ENCODE measurements at regions not wholly inside any gene's neighbourhood (a gene's known extent, or its start where the extent isn't known, plus 50 kb on each side); places are given as distances from the start of the nearest gene placed in this dataset.

DNA sequence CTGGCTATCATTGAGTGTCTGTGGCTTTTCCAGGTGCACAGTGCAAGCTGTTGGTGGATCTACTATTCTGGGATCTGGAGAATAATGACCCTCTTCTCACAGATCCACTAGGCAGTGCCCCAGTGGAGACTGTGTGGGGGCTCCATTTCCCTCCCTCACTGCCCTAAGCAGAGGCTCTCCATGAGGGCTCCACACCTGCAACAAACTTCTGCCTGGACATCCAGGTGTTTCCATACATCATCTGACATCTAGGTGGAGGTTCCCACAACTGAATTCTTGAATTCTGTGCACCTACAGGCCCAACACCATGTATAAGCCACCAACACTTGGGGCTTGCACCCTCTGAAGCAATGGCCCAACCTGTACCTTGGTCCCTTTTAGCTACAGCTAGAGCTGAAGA is 775.4 kb upstream of the CDH2 start:
- Histone ChIP-seq H2BK120ac (ENCODE audit: insufficient read depth, low read length, poor library complexity) (no peak overlapping the region), H3K18ac (ENCODE audit: low read length) (no peak overlapping the region), H3K4me2 (ENCODE audit: low read length) (no peak overlapping the region), H3K4me3 (ENCODE audit: low read depth, low read length) (no peak overlapping the region), H3K4me1 (ENCODE audit: control insufficient read depth in 1 of 2, insufficient read depth in 2 of 2, low read length in 2 of 2) (no peaks in the 10 kb centered on the region), H2AK5ac (ENCODE audit: low read length) (no peak overlapping the region), H4K91ac (ENCODE audit: low read depth, low read length) (no peak overlapping the region), H4K12ac (ENCODE audit: low read depth, low read length) (no peak overlapping the region), H2AFZ (ENCODE audit: insufficient read depth, low read length, poor library complexity) (no peak overlapping the region), H3K9me3 (ENCODE audit: insufficient read depth, low read depth, low read length) (peaks cover 6% of the 10 kb centered on the region), H3K14ac (ENCODE audit: low read length) (no peak overlapping the region), H4K8ac (ENCODE audit: low read depth, low read length) (no peak overlapping the region), H2BK5ac (ENCODE audit: low read depth, low read length, poor library complexity) (no peak overlapping the region), H3K36me3 (ENCODE audit: control insufficient read depth in 1 of 2, insufficient read depth in 2 of 2, low read length in 2 of 2) (no peaks in the 10 kb centered on the region), H2BK12ac (ENCODE audit: low read length) (no peak overlapping the region), H3K27me3 (ENCODE audit: insufficient read depth, low read length) (no peaks in the 10 kb centered on the region), H3K79me1 (ENCODE audit: low read length) (no peaks in the 10 kb centered on the region), H3K9ac (ENCODE audit: low read length) (no peak overlapping the region), H3K4ac (ENCODE audit: low read depth, low read length) (no peak overlapping the region), H3K27ac (ENCODE audit: low read depth, low read length) (no peak overlapping the region), H3K79me2 (ENCODE audit: control insufficient read depth, insufficient read depth, low read length, poor library complexity) (no peaks in the 10 kb centered on the region), H3K23ac (ENCODE audit: low read length) (no peak overlapping the region)
- DNase-seq: no peak

DNA sequence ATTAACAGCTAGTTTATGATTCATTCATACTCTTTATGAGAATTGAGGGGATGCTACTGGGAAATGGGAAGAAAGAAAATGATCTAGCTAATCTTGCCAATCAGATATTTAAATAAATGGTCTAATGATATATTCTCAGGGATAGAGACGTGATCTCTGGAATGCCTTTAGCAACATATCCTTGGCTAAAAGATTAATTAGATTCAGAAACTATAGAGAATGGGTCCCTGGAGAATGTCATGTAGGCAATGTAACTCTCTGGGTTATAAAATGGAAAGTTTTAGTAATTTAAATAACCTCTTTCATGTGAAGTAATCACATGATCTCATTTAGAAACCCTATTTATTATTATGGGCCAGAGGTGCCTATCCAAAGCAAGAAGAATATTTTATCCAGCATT is 771.0 kb upstream of the CDH2 start:
- no peaks in the 10 kb centered on the region for H3K36me3 ChIP-seq (ENCODE audit: control insufficient read depth in 1 of 2, insufficient read depth in 2 of 2, low read length in 2 of 2)
- no peak overlapping the region for H3K27ac ChIP-seq (ENCODE audit: low read depth, low read length)
- no peak for DNase-seq
- peaks cover 6% of the 10 kb centered on the region for H3K9me3 ChIP-seq (ENCODE audit: insufficient read depth, low read depth, low read length)
- H2BK5ac ChIP-seq (ENCODE audit: low read depth, low read length, poor library complexity): no peak overlapping the region
- no peak overlapping the region for H3K4me3 ChIP-seq (ENCODE audit: low read depth, low read length)
- no peaks in the 10 kb centered on the region for H3K79me2 ChIP-seq (ENCODE audit: control insufficient read depth, insufficient read depth, low read length, poor library complexity)
- no peaks in the 10 kb centered on the region for H3K79me1 ChIP-seq (ENCODE audit: low read length)
- no CpG with 5 or more reads among the region's 1 CpG for WGBS (ENCODE audit: extremely low coverage, insufficient coverage, insufficient read length)
- no peak overlapping the region for H3K18ac ChIP-seq (ENCODE audit: low read length)
- H3K23ac ChIP-seq (ENCODE audit: low read length): no peak overlapping the region
- no peak overlapping the region for H3K4me2 ChIP-seq (ENCODE audit: low read length)
- H3K4ac ChIP-seq (ENCODE audit: low read depth, low read length): no peak overlapping the region
- H4K91ac ChIP-seq (ENCODE audit: low read depth, low read length): no peak overlapping the region
- H4K8ac ChIP-seq (ENCODE audit: low read depth, low read length): no peak overlapping the region
- no peak overlapping the region for H2BK120ac ChIP-seq (ENCODE audit: insufficient read depth, low read length, poor library complexity)
- H3K14ac ChIP-seq (ENCODE audit: low read length): no peak overlapping the region
- no peak overlapping the region for H2AK5ac ChIP-seq (ENCODE audit: low read length)
- H3K4me1 ChIP-seq (ENCODE audit: control insufficient read depth in 1 of 2, insufficient read depth in 2 of 2, low read length in 2 of 2): no peaks in the 10 kb centered on the region
- H3K27me3 ChIP-seq (ENCODE audit: insufficient read depth, low read length): no peaks in the 10 kb centered on the region
- H2BK12ac ChIP-seq (ENCODE audit: low read length): no peak overlapping the region
- H4K12ac ChIP-seq (ENCODE audit: low read depth, low read length): no peak overlapping the region
- no peak overlapping the region for H2AFZ ChIP-seq (ENCODE audit: insufficient read depth, low read length, poor library complexity)
- no peak overlapping the region for H3K9ac ChIP-seq (ENCODE audit: low read length)

DNA sequence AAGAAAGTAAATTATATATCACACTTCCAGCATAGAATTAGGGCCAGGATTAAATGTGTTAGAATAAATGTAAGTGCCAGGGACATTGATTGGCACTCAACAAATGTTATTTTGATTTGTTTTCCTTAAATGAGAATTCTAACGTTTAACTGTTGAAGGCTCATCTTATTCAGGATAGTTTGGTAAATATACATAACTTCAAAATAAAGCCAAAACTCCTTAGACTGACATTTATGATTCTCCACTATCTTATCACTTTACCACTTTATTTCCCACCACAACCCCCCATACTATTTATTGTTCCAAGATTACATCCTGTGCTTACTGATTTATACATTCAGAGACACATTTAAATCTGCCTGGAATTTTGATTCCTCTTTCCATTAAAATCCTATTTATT is 769.5 kb upstream of the CDH2 start:
- Histone ChIP-seq H3K27ac (ENCODE audit: low read depth, low read length) (no peak overlapping the region), H3K9me3 (ENCODE audit: insufficient read depth, low read depth, low read length) (no peaks in the 10 kb centered on the region), H3K4ac (ENCODE audit: low read depth, low read length) (no peak overlapping the region), H2BK120ac (ENCODE audit: insufficient read depth, low read length, poor library complexity) (no peak overlapping the region), H3K79me1 (ENCODE audit: low read length) (no peaks in the 10 kb centered on the region), H3K18ac (ENCODE audit: low read length) (no peak overlapping the region), H4K8ac (ENCODE audit: low read depth, low read length) (no peak overlapping the region), H3K9ac (ENCODE audit: low read length) (no peak overlapping the region), H3K27me3 (ENCODE audit: insufficient read depth, low read length) (no peaks in the 10 kb centered on the region), H4K91ac (ENCODE audit: low read depth, low read length) (no peak overlapping the region), H3K14ac (ENCODE audit: low read length) (no peak overlapping the region), H2BK5ac (ENCODE audit: low read depth, low read length, poor library complexity) (no peak overlapping the region), H3K23ac (ENCODE audit: low read length) (no peak overlapping the region), H3K4me1 (ENCODE audit: control insufficient read depth in 1 of 2, insufficient read depth in 2 of 2, low read length in 2 of 2) (no peaks in the 10 kb centered on the region), H2AK5ac (ENCODE audit: low read length) (no peak overlapping the region), H2AFZ (ENCODE audit: insufficient read depth, low read length, poor library complexity) (no peak overlapping the region), H3K36me3 (ENCODE audit: control insufficient read depth in 1 of 2, insufficient read depth in 2 of 2, low read length in 2 of 2) (no peaks in the 10 kb centered on the region), H4K12ac (ENCODE audit: low read depth, low read length) (no peak overlapping the region), H3K4me3 (ENCODE audit: low read depth, low read length) (no peak overlapping the region), H3K79me2 (ENCODE audit: control insufficient read depth, insufficient read depth, low read length, poor library complexity) (no peaks in the 10 kb centered on the region), H2BK12ac (ENCODE audit: low read length) (no peak overlapping the region), H3K4me2 (ENCODE audit: low read length) (no peak overlapping the region)
- no peak for DNase-seq
- no CpG with 5 or more reads among the region's 1 CpG for WGBS (ENCODE audit: extremely low coverage, insufficient coverage, insufficient read length)

DNA sequence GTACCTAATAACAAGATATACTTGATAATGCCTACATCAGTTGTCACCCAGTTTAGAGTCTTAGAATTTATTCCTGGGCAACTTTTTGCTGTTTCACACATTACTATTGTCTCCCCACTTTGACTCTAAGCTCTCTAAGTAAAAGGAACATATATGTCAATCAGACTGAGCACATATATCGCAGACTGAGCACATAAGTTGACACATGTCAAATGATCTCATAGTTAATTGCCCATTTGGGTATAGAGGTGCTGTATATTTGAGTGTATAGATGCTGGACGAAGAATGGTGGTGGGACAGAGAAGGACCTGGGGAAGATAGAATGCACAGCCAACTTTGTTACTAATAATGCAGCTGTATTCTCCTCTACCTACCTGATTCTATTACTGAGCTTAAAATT is 746.0 kb upstream of the CDH2 start:
- no peak overlapping the region for H3K14ac ChIP-seq (ENCODE audit: low read length)
- no peak overlapping the region for H2BK120ac ChIP-seq (ENCODE audit: insufficient read depth, low read length, poor library complexity)
- no peak overlapping the region for H3K4me2 ChIP-seq (ENCODE audit: low read length)
- H3K4me1 ChIP-seq (ENCODE audit: control insufficient read depth in 1 of 2, insufficient read depth in 2 of 2, low read length in 2 of 2): no peaks in the 10 kb centered on the region
- H3K4me3 ChIP-seq (ENCODE audit: low read depth, low read length): no peak overlapping the region
- H2BK5ac ChIP-seq (ENCODE audit: low read depth, low read length, poor library complexity): no peak overlapping the region
- H4K8ac ChIP-seq (ENCODE audit: low read depth, low read length): no peak overlapping the region
- no peaks in the 10 kb centered on the region for H3K27me3 ChIP-seq (ENCODE audit: insufficient read depth, low read length)
- DNase-seq: no peak
- no peaks in the 10 kb centered on the region for H3K79me1 ChIP-seq (ENCODE audit: low read length)
- H4K91ac ChIP-seq (ENCODE audit: low read depth, low read length): no peak overlapping the region
- H3K36me3 ChIP-seq (ENCODE audit: control insufficient read depth in 1 of 2, insufficient read depth in 2 of 2, low read length in 2 of 2): no peaks in the 10 kb centered on the region
- H2AK5ac ChIP-seq (ENCODE audit: low read length): no peak overlapping the region
- H3K18ac ChIP-seq (ENCODE audit: low read length): no peak overlapping the region
- no CpG with 5 or more reads among the region's 2 CpGs for WGBS (ENCODE audit: extremely low coverage, insufficient coverage, insufficient read length)
- no peak overlapping the region for H3K27ac ChIP-seq (ENCODE audit: low read depth, low read length)
- H3K79me2 ChIP-seq (ENCODE audit: control insufficient read depth, insufficient read depth, low read length, poor library complexity): no peaks in the 10 kb centered on the region
- no peak overlapping the region for H3K4ac ChIP-seq (ENCODE audit: low read depth, low read length)
- no peak overlapping the region for H4K12ac ChIP-seq (ENCODE audit: low read depth, low read length)
- H2AFZ ChIP-seq (ENCODE audit: insufficient read depth, low read length, poor library complexity): no peak overlapping the region
- H3K9ac ChIP-seq (ENCODE audit: low read length): no peak overlapping the region
- no peaks in the 10 kb centered on the region for H3K9me3 ChIP-seq (ENCODE audit: insufficient read depth, low read depth, low read length)
- H3K23ac ChIP-seq (ENCODE audit: low read length): no peak overlapping the region
- H2BK12ac ChIP-seq (ENCODE audit: low read length): no peak overlapping the region

DNA sequence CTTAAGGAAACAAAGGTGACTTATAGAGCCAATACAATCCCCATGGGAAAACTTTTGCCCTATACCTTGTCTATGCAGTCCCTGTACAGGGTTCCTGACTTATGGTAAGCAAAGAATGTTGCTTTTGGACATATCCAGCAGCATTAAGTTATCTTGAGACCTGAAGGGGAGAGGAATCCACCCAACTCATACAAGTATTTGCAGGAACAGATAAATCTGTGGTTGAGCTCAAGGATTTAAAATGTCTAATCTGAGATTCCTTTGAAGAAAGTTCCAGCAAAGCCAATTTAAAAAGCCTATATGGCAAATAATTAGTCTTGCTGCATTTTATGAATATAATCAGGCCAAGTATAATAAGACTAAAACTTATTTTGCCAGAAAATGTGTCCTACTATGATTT is 739.5 kb upstream of the CDH2 start:
- Histone ChIP-seq H3K4ac (ENCODE audit: low read depth, low read length) (no peak overlapping the region), H3K4me1 (ENCODE audit: control insufficient read depth in 1 of 2, insufficient read depth in 2 of 2, low read length in 2 of 2) (no peaks in the 10 kb centered on the region), H2BK120ac (ENCODE audit: insufficient read depth, low read length, poor library complexity) (no peak overlapping the region), H3K23ac (ENCODE audit: low read length) (no peak overlapping the region), H4K91ac (ENCODE audit: low read depth, low read length) (no peak overlapping the region), H3K18ac (ENCODE audit: low read length) (no peak overlapping the region), H3K36me3 (ENCODE audit: control insufficient read depth in 1 of 2, insufficient read depth in 2 of 2, low read length in 2 of 2) (no peaks in the 10 kb centered on the region), H3K9ac (ENCODE audit: low read length) (no peak overlapping the region), H3K27me3 (ENCODE audit: insufficient read depth, low read length) (no peaks in the 10 kb centered on the region), H3K79me2 (ENCODE audit: control insufficient read depth, insufficient read depth, low read length, poor library complexity) (no peaks in the 10 kb centered on the region), H4K12ac (ENCODE audit: low read depth, low read length) (no peak overlapping the region), H3K79me1 (ENCODE audit: low read length) (no peaks in the 10 kb centered on the region), H2BK5ac (ENCODE audit: low read depth, low read length, poor library complexity) (no peak overlapping the region), H4K8ac (ENCODE audit: low read depth, low read length) (no peak overlapping the region), H3K14ac (ENCODE audit: low read length) (no peak overlapping the region), H3K4me2 (ENCODE audit: low read length) (no peak overlapping the region), H2BK12ac (ENCODE audit: low read length) (no peak overlapping the region), H3K9me3 (ENCODE audit: insufficient read depth, low read depth, low read length) (no peaks in the 10 kb centered on the region), H3K4me3 (ENCODE audit: low read depth, low read length) (no peak overlapping the region), H3K27ac (ENCODE audit: low read depth, low read length) (no peak overlapping the region), H2AFZ (ENCODE audit: insufficient read depth, low read length, poor library complexity) (no peak overlapping the region), H2AK5ac (ENCODE audit: low read length) (no peak overlapping the region)
- DNase-seq: no peak
